Fibroblast of lung (primary cell): ENCODE measurements at regions not wholly inside any gene's neighbourhood (a gene's known extent, or its start where the extent isn't known, plus 50 kb on each side); places are given as distances from the start of the nearest gene placed in this dataset.
"Not testable (repeated sequence)": the region's sequence is repeated elsewhere in the genome, so short reads cannot be mapped to it uniquely, and the experiment has no call there.

Source experiments
- CTCF ChIP-seq, 2 donors: IDR thresholded peaks in 1 of 2; conservative IDR thresholded peaks in 1 of 2; 1 replicate in 1 of 2; 2 replicates in 1 of 2; pipeline ENCODE4 v1.5.1; 2011 to 2012; ENCODE audit warnings: low read length in 2 of 2, control low read depth in 1 of 2, inconsistent platforms in 1 of 2, low read depth in 1 of 2, mild to moderate bottlenecking in 1 of 2
- EZH2 ChIP-seq: IDR thresholded peaks from 2 replicates; pipeline ENCODE4 v1.5.1; 2012; ENCODE audit warnings: low read length, control low read depth, mild to moderate bottlenecking; ENCODE audit errors: missing control alignments

- not testable (repeated sequence) for TF ChIP-seq EZH2; CTCF (conservative IDR thresholded peaks at IDR 0.05 in 1 of 2, IDR thresholded peaks at IDR 0.05 in 1 of 2; ENCODE audit: low read depth in 1 of 2, low read length in 2 of 2)
Measured at GRCh38 chr7:131808156-131808555, 251.7 kb upstream of the PODXL start.
